ENCODE measurements at regions not wholly inside any gene's neighbourhood (a gene's known extent, or its start where the extent isn't known, plus 50 kb on each side); places are given as distances from the start of the nearest gene placed in this dataset.

DNA sequence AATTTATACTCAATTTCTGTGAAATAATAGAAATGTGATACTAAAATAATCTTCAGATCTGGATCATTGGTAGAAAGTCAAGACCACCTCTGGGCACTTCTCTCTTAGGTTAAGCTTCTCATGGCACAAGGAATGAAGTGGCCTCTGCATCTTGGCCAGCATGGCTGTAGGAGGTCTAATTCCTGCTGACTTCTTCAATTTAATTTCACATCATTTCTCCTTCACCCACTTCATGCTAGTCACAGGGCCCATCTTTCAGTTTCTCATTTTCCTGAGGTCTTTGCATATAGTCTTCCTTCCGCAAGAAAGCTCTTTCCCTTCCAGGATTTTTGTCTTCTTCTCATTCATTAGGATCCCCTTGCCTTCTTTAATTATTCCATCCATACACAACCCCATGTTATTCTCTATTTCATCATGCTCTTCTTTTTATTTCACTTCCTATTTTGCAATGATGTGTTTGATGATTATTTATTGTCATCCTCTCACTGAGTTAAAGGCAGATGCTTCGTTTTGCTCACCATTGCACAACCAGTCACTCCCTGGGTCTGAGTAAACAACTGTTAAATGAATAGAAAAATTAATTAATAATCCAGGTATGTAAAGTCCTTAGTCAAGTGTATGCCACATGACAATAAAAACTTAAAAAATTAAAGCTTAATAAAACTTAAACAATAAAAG is 397.4 kb downstream of the SPRY2 start:
- no peak overlapping the region for H3K27ac Mint-ChIP-seq
- peaks cover 4% of the 10 kb centered on the region for H3K9me3 Mint-ChIP-seq
- no peaks in the 10 kb centered on the region for H3K36me3 Mint-ChIP-seq (ENCODE audit: low read depth)
- TF ChIP-seq, protein P1, sequence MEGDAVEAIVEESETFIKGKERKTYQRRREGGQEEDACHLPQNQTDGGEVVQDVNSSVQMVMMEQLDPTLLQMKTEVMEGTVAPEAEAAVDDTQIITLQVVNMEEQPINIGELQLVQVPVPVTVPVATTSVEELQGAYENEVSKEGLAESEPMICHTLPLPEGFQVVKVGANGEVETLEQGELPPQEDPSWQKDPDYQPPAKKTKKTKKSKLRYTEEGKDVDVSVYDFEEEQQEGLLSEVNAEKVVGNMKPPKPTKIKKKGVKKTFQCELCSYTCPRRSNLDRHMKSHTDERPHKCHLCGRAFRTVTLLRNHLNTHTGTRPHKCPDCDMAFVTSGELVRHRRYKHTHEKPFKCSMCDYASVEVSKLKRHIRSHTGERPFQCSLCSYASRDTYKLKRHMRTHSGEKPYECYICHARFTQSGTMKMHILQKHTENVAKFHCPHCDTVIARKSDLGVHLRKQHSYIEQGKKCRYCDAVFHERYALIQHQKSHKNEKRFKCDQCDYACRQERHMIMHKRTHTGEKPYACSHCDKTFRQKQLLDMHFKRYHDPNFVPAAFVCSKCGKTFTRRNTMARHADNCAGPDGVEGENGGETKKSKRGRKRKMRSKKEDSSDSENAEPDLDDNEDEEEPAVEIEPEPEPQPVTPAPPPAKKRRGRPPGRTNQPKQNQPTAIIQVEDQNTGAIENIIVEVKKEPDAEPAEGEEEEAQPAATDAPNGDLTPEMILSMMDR (IDR thresholded peaks at IDR 0.05) = no peak
- CTCF ChIA-PET = no interaction called here
- DNase-seq (no peak), ATAC-seq (ENCODE audit: low read depth) (no peak)
- intact Hi-C loops (cut with micrococcal nuclease) = no loop called here
- H3K27me3 Mint-ChIP-seq = peaks cover 4% of the 10 kb centered on the region
- POLR2A ChIA-PET = no interaction called here
- H3K4me1 Mint-ChIP-seq = no peaks in the 10 kb centered on the region
- no peak overlapping the region for H3K4me3 Mint-ChIP-seq

DNA sequence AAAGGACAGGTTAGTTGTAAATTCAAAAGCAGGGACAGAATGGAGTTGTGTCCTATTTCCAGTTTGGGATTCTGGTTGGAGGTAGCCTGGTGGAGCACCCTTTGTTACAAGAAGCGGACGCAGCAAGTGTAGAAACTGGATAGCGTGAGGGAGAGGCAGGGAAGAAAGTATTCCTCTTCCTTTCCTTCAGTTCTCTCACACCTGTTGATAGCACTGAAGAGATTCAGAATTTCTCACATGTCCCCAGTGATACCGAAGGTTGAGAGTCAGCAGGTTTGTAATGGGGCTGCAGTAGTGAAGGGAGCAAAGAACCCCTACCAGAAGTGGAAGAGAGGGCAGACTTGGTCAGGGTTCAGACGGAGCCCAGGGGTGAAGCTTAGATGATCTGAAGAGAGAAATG is 399.2 kb downstream of the SPRY2 start:
- no peak for ATAC-seq (ENCODE audit: low read depth)
- DNase-seq = no peak
- Mint-ChIP-seq H3K36me3 (ENCODE audit: low read depth) (no peaks in the 10 kb centered on the region), H3K27me3 (peaks cover 4% of the 10 kb centered on the region), H3K4me1 (no peaks in the 10 kb centered on the region), H3K27ac (no peak overlapping the region), H3K4me3 (no peak overlapping the region), H3K9me3 (no peaks in the 10 kb centered on the region)
- TF ChIP-seq, protein P1 (IDR thresholded peaks at IDR 0.05) = no peak
- ChIA-PET CTCF (no interaction called here), POLR2A (no interaction called here)
- intact Hi-C loops (cut with micrococcal nuclease) = no loop called here

DNA sequence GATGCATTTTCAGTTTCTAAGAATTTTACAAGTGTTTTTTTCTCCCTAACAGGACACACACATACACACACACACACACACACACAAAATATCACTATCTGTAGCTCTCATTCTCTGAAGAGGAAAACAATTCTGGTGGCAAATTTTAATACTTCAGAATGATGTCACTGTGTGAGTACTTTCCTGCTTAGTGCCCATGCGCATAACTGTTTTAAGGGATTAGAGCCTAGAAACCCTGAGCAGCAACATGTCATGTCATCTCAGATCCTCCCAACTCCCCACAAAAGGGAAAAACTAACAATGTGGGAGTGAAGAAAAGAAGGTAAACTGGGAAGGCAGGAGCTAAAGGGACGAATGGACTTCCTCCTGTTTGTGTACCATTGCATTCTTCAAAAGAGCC is 401.2 kb downstream of the SPRY2 start:
- ChIA-PET CTCF (no interaction called here), POLR2A (no interaction called here)
- no peak overlapping the region for H3K4me3 Mint-ChIP-seq
- no peak overlapping the region for H3K27ac Mint-ChIP-seq
- no peaks in the 10 kb centered on the region for H3K4me1 Mint-ChIP-seq
- peaks cover 4% of the 10 kb centered on the region for H3K27me3 Mint-ChIP-seq
- DNase-seq (no peak), ATAC-seq (ENCODE audit: low read depth) (no peak)
- H3K36me3 Mint-ChIP-seq (ENCODE audit: low read depth) = no peaks in the 10 kb centered on the region
- TF ChIP-seq, protein P1 (IDR thresholded peaks at IDR 0.05) = no peak
- H3K9me3 Mint-ChIP-seq = no peaks in the 10 kb centered on the region
- intact Hi-C loops (cut with micrococcal nuclease) = no loop called here

DNA sequence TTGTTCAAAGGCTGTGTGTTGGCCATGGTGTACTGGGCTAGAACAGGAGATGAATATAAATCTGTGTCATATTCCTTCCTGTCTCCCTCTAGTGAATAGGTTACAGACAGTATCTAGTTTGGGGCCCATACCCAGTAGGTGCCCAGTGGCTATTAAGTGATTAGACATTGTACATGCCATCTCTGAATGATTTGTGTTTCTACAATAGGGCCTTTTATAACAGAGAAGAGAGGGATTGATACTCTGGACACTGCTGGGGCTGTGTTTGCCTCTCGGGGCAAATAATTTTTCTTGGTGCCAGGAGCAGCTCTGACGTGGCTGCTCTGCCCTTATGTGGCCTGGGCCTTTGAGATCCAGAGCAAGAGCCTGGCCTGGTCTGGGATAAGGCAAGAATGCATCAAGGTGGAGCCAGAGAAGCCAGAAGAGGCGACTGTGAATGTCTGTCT is 403.1 kb downstream of the SPRY2 start:
- DNase-seq = no peak
- intact Hi-C loops (cut with micrococcal nuclease) = no loop called here
- Mint-ChIP-seq H3K4me3 (no peak overlapping the region), H3K27me3 (peaks cover 4% of the 10 kb centered on the region), H3K9me3 (no peaks in the 10 kb centered on the region), H3K27ac (no peak overlapping the region), H3K36me3 (ENCODE audit: low read depth) (no peaks in the 10 kb centered on the region), H3K4me1 (no peaks in the 10 kb centered on the region)
- CTCF ChIA-PET = no interaction called here
- POLR2A ChIA-PET = no interaction called here
- no peak for ATAC-seq (ENCODE audit: low read depth)
- TF ChIP-seq, protein P1 (IDR thresholded peaks at IDR 0.05) = no peak

DNA sequence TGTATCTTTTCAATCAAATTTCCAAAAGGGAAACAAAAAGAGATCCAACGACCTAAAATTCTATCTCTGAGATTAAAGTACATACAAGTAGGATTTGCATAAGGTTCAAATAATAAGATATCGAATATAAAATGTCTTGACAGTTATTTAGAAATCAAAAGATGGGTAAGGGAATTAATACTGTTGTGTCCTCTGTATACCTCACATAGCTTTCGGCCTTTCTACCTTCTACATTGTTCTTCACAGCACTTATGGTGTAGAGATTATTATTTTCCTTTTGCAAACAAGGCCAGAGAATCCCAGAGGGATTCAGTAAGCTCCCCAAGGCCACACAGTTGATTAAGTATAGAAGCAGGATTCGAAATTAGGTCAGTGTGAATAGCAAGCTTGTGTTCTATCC is 403.6 kb downstream of the SPRY2 start:
- POLR2A ChIA-PET = no interaction called here
- Mint-ChIP-seq H3K4me1 (no peaks in the 10 kb centered on the region), H3K27me3 (peaks cover 4% of the 10 kb centered on the region), H3K4me3 (no peak overlapping the region), H3K27ac (no peak overlapping the region), H3K9me3 (no peaks in the 10 kb centered on the region), H3K36me3 (ENCODE audit: low read depth) (no peaks in the 10 kb centered on the region)
- CTCF ChIA-PET = no interaction called here
- no peak for DNase-seq
- intact Hi-C loops (cut with micrococcal nuclease) = no loop called here
- TF ChIP-seq, protein P1 (IDR thresholded peaks at IDR 0.05) = no peak
- no peak for ATAC-seq (ENCODE audit: low read depth)
